ENCODE measurements at regions not wholly inside any gene's neighbourhood (a gene's known extent, or its start where the extent isn't known, plus 50 kb on each side); places are given as distances from the start of the nearest gene placed in this dataset.

- intact Hi-C loops (cut with DNase I; ENCODE audit: low total_unique reads): no loop called here
Measured at GRCh38 chr1:219051547-219051946, 122.1 kb upstream of the LYPLAL1 start.

GRCh38 chr1:219058891-219059820 is 114.5 kb upstream of the LYPLAL1 start:
- H3K4me1 ChIP-seq: no peaks in the 10 kb centered on the region
- intact Hi-C loops (cut with DNase I; ENCODE audit: low total_unique reads): no loop called here
- H3K9me3 ChIP-seq: no peaks in the 10 kb centered on the region
- H3K4me3 ChIP-seq: no peak overlapping the region
- no peaks in the 10 kb centered on the region for H3K36me3 ChIP-seq
- H3K27ac ChIP-seq: no peak overlapping the region
- no peak for TF ChIP-seq POLR2A (IDR thresholded peaks at IDR 0.05)
- TF ChIP-seq CTCF (IDR thresholded peaks at IDR 0.05): no peak
- DNase-seq: no peak
- no peaks in the 10 kb centered on the region for H3K27me3 ChIP-seq

More at GRCh38 chr1:219051547-219051946, 122.1 kb upstream of the LYPLAL1 start:
- no peak for TF ChIP-seq POLR2A (IDR thresholded peaks at IDR 0.05)
- Histone ChIP-seq H3K4me1 (no peaks in the 10 kb centered on the region), H3K27me3 (no peaks in the 10 kb centered on the region), H3K27ac (no peak overlapping the region), H3K36me3 (no peaks in the 10 kb centered on the region), H3K9me3 (no peaks in the 10 kb centered on the region), H3K4me3 (no peak overlapping the region)
- no peak for DNase-seq

GRCh38 chr1:219060798-219061197 is 112.9 kb upstream of the LYPLAL1 start:
- intact Hi-C loops (cut with DNase I; ENCODE audit: low total_unique reads): no loop called here
- no peak for DNase-seq
- H3K4me3 ChIP-seq: no peak overlapping the region
- no peaks in the 10 kb centered on the region for H3K36me3 ChIP-seq
- no peaks in the 10 kb centered on the region for H3K9me3 ChIP-seq
- no peak overlapping the region for H3K27ac ChIP-seq
- TF ChIP-seq POLR2A (IDR thresholded peaks at IDR 0.05): no peak
- no peak for TF ChIP-seq CTCF (IDR thresholded peaks at IDR 0.05)
- no peaks in the 10 kb centered on the region for H3K27me3 ChIP-seq
- H3K4me1 ChIP-seq: no peaks in the 10 kb centered on the region

- Histone ChIP-seq H3K36me3 (no peaks in the 10 kb centered on the region), H3K27me3 (no peaks in the 10 kb centered on the region), H3K4me1 (no peaks in the 10 kb centered on the region), H3K4me3 (no peak overlapping the region), H3K27ac (no peak overlapping the region), H3K9me3 (no peaks in the 10 kb centered on the region)
- no peak for TF ChIP-seq POLR2A (IDR thresholded peaks at IDR 0.05)
- TF ChIP-seq CTCF (IDR thresholded peaks at IDR 0.05): no peak
- intact Hi-C loops (cut with DNase I; ENCODE audit: low total_unique reads): no loop called here
- DNase-seq: no peak
Measured at GRCh38 chr1:219062161-219062560, 111.5 kb upstream of the LYPLAL1 start.

- Histone ChIP-seq H3K27me3 (no peaks in the 10 kb centered on the region), H3K36me3 (no peaks in the 10 kb centered on the region), H3K27ac (peak overlapping the region; percentile 70 to 84), H3K9me3 (no peaks in the 10 kb centered on the region), H3K4me3 (no peak overlapping the region), H3K4me1 (no peaks in the 10 kb centered on the region)
- no peak for DNase-seq
- intact Hi-C loops (cut with DNase I; ENCODE audit: low total_unique reads): no loop called here
- no peak for TF ChIP-seq CTCF (IDR thresholded peaks at IDR 0.05)
- TF ChIP-seq POLR2A (IDR thresholded peaks at IDR 0.05): no peak
Measured at GRCh38 chr1:219066098-219066497, 107.6 kb upstream of the LYPLAL1 start.

All from uterus (tissue), 3 donors.